ENCODE measurements at regions not wholly inside any gene's neighbourhood (a gene's known extent, or its start where the extent isn't known, plus 50 kb on each side); places are given as distances from the start of the nearest gene placed in this dataset.

DNA sequence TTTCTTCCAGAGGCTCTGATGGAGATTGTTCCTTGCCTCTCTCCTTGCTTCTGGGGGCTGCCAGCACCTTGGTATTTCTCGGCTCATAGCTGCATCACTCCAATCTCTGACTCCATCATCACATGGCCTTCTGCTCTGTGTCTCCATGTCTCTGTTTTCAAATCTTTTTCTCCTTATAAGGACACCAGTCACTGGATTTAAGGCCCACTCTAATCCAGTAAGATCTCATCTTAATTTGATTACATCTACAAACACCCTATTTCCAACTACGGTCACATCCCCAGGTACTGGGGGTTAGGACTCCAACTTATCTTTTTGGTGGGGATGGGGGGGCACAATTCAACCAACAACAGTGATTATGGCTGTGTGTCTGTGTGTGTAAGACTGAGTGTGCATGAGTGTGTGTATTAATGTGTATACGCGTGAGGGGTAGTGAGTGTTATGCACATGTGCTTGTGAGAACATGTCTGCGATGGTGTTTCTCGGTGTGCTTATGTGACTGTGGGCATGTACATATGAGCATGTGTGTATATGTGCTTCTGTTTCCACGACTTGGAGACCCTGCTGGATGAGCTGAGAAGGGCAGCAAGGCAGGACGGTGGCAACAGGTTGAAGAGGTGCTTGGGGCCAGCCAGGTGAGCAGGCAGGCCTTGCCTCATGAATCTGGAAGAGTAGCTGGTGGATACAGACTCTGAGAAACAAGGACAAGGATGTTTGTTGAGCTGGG lies 130.5 kb downstream of the MRPL14 start:
- TF ChIP-seq CTCF (IDR thresholded peaks at IDR 0.05) (no peak), POLR2A (IDR thresholded peaks at IDR 0.05) (no peak), POLR2AphosphoS5 (IDR thresholded peaks at IDR 0.05) (no peak)

Data from prostate gland (tissue), 2 donors.